ENCODE measurements at regions not wholly inside any gene's neighbourhood (a gene's known extent, or its start where the extent isn't known, plus 50 kb on each side); places are given as distances from the start of the nearest gene placed in this dataset.

GRCh38 chr1:164466429-164466828 lies 92.6 kb upstream of the PBX1 start:
- 87 to 96% (median 94%) methylated on average over 5 of the region's 5 CpGs for WGBS, 4 donors
- TF ChIP-seq POLR2A (IDR thresholded peaks at IDR 0.05) (no peak), CTCF (IDR thresholded peaks at IDR 0.05) (no peak)
- ATAC-seq (no peak), DNase-seq (no peak)
- Histone ChIP-seq H3K27ac (no peak overlapping the region), H3K4me1 (no peaks in the 10 kb centered on the region), H3K9me3 (no peaks in the 10 kb centered on the region), H3K36me3 (no peaks in the 10 kb centered on the region), H3K27me3 (no peaks in the 10 kb centered on the region), H3K4me3 (no peak overlapping the region)
- intact Hi-C loops (cut with DNase I) = no loop called here

- no peaks in the 10 kb centered on the region for H3K27me3 ChIP-seq
- TF ChIP-seq CTCF (IDR thresholded peaks at IDR 0.05) = no peak
- TF ChIP-seq POLR2A (IDR thresholded peaks at IDR 0.05) = no peak
- no peaks in the 10 kb centered on the region for H3K9me3 ChIP-seq
- H3K36me3 ChIP-seq = no peaks in the 10 kb centered on the region
- DNase-seq (no peak), ATAC-seq (no peak)
- no peak overlapping the region for H3K4me3 ChIP-seq
- 49 to 58% (median 51%) methylated on average over 5 of the region's 5 CpGs for WGBS, 4 donors
- H3K27ac ChIP-seq = peak overlapping the region in 1 of 12 donors; percentile 9
- intact Hi-C loops (cut with DNase I) = no loop called here
- peaks cover 0 to 15% (median 4%) of the 10 kb centered on the region in 12 donors for H3K4me1 ChIP-seq
Observed at GRCh38 chr1:164470996-164471395, 88.0 kb upstream of the PBX1 start.

- Histone ChIP-seq H3K4me3 (no peak overlapping the region), H3K36me3 (no peaks in the 10 kb centered on the region), H3K9me3 (no peaks in the 10 kb centered on the region), H3K27me3 (no peaks in the 10 kb centered on the region), H3K27ac (no peak overlapping the region), H3K4me1 (peaks cover 0 to 15% (median 4%) of the 10 kb centered on the region in 12 donors)
- TF ChIP-seq CTCF (IDR thresholded peaks at IDR 0.05) = no peak
- TF ChIP-seq POLR2A (IDR thresholded peaks at IDR 0.05) = no peak
- WGBS, 4 donors = 64 to 74% (median 71%) methylated on average over 1 of the region's 1 CpG
- DNase-seq (no peak), ATAC-seq (no peak)
- intact Hi-C loops (cut with DNase I) = no loop called here
Observed at GRCh38 chr1:164472841-164473240, 86.1 kb upstream of the PBX1 start.

GRCh38 chr1:164473544-164473943 lies 85.4 kb upstream of the PBX1 start:
- H3K36me3 ChIP-seq = no peaks in the 10 kb centered on the region
- ATAC-seq (peak; percentile 58 to 83 (median 78)), DNase-seq (no peak)
- peaks cover 0 to 15% (median 4%) of the 10 kb centered on the region in 12 donors for H3K4me1 ChIP-seq
- no peak overlapping the region for H3K4me3 ChIP-seq
- TF ChIP-seq CTCF (IDR thresholded peaks at IDR 0.05) = no peak
- TF ChIP-seq POLR2A (IDR thresholded peaks at IDR 0.05) = no peak
- no peak overlapping the region for H3K27ac ChIP-seq
- 35 to 42% (median 38%) methylated on average over 3 of the region's 3 CpGs for WGBS, 4 donors
- H3K9me3 ChIP-seq = no peaks in the 10 kb centered on the region
- no peaks in the 10 kb centered on the region for H3K27me3 ChIP-seq
- intact Hi-C loops (cut with DNase I) = no loop called here

Measured in heart left ventricle (tissue), 16 donors.